Transverse colon (tissue), 4 donors: ENCODE measurements at regions not wholly inside any gene's neighbourhood (a gene's known extent, or its start where the extent isn't known, plus 50 kb on each side); places are given as distances from the start of the nearest gene placed in this dataset.
A peak's percentile ranks its signal among the peaks of the same experiment; 100 is the strongest.

Experiments
- DNase-seq: peaks from one replicate; pipeline ENCODE4 v3.0.0-alpha.2; 2019
- H3K27ac ChIP-seq, 4 donors: fragments of 200-600 bp; sonication (generic); 2 replicates each; pipeline ENCODE4 v1.5.1; 2016 to 2018; ENCODE audit warnings: inconsistent platforms in 4 of 4
- H3K27me3 ChIP-seq: fragments of 200-600 bp; sonication (generic); 2 replicates; pipeline ENCODE4 v1.5.1; 2017; ENCODE audit warnings: inconsistent platforms
- H3K36me3 ChIP-seq, 4 donors: fragments of 200-600 bp; sonication (generic); 2 replicates each; pipeline ENCODE4 v1.5.1; 2017 to 2019; ENCODE audit warnings: inconsistent platforms in 4 of 4
- H3K4me1 ChIP-seq, 4 donors: fragments of 200-600 bp; sonication (generic); 2 replicates each; pipeline ENCODE4 v1.5.1; 2017 to 2020; ENCODE audit warnings: inconsistent platforms in 4 of 4
- H3K4me3 ChIP-seq, 4 donors: fragments of 200-600 bp; sonication (generic); 1 replicate in 1 of 4; 2 replicates in 3 of 4; pipeline versions ENCODE4 v1.5.1 to v1.6.1; 2017 to 2019; ENCODE audit warnings: inconsistent platforms in 4 of 4
- H3K9me3 ChIP-seq, 2 donors: fragments of 200-600 bp; sonication (generic); 2 replicates each; pipeline ENCODE4 v1.5.1; 2017 to 2019; ENCODE audit warnings: inconsistent platforms in 2 of 2
- EP300 ChIP-seq: sonication (generic); formaldehyde crosslinking; IDR thresholded peaks from one replicate; pipeline ENCODE4 v1.6.1; 2017; ENCODE audit warnings: antibody characterized with exemption, low read depth
- POLR2A ChIP-seq: fragments of 450-650 bp; IDR thresholded peaks from one replicate; pipeline ENCODE4 v1.6.1; 2016; ENCODE audit warnings: antibody characterized with exemption, mild to moderate bottlenecking, moderate library complexity
- POLR2AphosphoS5 ChIP-seq, 3 donors: sonication (generic); formaldehyde crosslinking; IDR thresholded peaks; one replicate each; pipeline ENCODE4 v1.6.1; 2016; ENCODE audit warnings: antibody characterized with exemption in 3 of 3
- WGBS, 2 donors: methylation state at CpG; one replicate each; pipeline ENCODE4 v1.1.5; 2018; ENCODE audit warnings: low coverage in 1 of 2; 5-methylcytosine and 5-hydroxymethylcytosine counted together
- in situ Hi-C, 4 donors: fragments of 200-750 bp; cut with MboI; loops; one replicate each; pipeline versions ENCODE4 v1.15.0 to v1.15.1; 2017; ENCODE audit warnings: low sequenced_read_pairs in 3 of 4, low pct_ligation_motif_present in 1 of 4, low pct_unique_long_range_greater_than_20kb in 1 of 4
- intact Hi-C: fragments of 100-400 bp; cut with DNase I; formaldehyde crosslinking; loops from one replicate; pipeline ENCODE4 v1.15.1; 2023; ENCODE audit warnings: low total_unique reads
- TF ChIP-seq, protein P1 (sequence below), 5 experiments: fragments of 200-600 bp in 3 of 5; fragments of 450-650 bp in 2 of 5; sonication (generic) in 3 of 5; IDR thresholded peaks; 1 replicate in 2 of 5; 2 replicates in 3 of 5; pipeline ENCODE4 v1.5.1; 2016 to 2017; ENCODE audit warnings: antibody characterized with exemption in 5 of 5, inconsistent platforms in 3 of 5, mild to moderate bottlenecking in 2 of 5, moderate library complexity in 1 of 5

DNA sequence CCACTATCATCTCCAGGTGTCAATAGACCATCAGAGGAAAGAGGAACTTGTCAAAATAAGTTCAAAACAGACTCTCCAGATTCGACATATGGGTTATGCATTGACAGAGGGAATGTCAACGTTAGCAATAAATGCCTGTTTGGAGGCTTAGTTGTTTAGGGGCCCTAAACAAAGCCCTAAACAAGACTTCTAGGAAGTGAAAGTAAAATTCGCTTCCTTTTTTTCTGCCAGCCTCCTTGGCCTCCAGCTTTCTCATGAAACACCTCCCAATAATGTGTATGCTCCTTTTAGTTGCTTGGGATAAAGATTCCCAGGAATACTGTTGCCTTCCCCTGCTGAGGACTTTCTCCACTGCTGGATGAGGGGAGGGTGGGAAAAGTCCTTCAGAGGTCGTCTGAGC is 70.9 kb upstream of the ARNT2 start:
- H3K4me1 ChIP-seq, result no peaks in the 10 kb centered on the region
- no peaks in the 10 kb centered on the region for H3K27me3 ChIP-seq
- TF ChIP-seq, protein P1, sequence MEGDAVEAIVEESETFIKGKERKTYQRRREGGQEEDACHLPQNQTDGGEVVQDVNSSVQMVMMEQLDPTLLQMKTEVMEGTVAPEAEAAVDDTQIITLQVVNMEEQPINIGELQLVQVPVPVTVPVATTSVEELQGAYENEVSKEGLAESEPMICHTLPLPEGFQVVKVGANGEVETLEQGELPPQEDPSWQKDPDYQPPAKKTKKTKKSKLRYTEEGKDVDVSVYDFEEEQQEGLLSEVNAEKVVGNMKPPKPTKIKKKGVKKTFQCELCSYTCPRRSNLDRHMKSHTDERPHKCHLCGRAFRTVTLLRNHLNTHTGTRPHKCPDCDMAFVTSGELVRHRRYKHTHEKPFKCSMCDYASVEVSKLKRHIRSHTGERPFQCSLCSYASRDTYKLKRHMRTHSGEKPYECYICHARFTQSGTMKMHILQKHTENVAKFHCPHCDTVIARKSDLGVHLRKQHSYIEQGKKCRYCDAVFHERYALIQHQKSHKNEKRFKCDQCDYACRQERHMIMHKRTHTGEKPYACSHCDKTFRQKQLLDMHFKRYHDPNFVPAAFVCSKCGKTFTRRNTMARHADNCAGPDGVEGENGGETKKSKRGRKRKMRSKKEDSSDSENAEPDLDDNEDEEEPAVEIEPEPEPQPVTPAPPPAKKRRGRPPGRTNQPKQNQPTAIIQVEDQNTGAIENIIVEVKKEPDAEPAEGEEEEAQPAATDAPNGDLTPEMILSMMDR (IDR thresholded peaks at IDR 0.05), result no peak
- TF ChIP-seq EP300 (no peak), POLR2AphosphoS5 (IDR thresholded peaks at IDR 0.05) (no peak), POLR2A (no peak)
- 47 to 73% methylated on average over 1 to 4 of the region's 4 CpGs for WGBS, 2 donors
- no peak for DNase-seq
- H3K36me3 ChIP-seq, result no peaks in the 10 kb centered on the region
- intact Hi-C loops (no loop called here), in situ Hi-C loops (no loop called here)
- H3K27ac ChIP-seq, result no peak overlapping the region
- H3K9me3 ChIP-seq, result no peaks in the 10 kb centered on the region
- no peak overlapping the region for H3K4me3 ChIP-seq

DNA sequence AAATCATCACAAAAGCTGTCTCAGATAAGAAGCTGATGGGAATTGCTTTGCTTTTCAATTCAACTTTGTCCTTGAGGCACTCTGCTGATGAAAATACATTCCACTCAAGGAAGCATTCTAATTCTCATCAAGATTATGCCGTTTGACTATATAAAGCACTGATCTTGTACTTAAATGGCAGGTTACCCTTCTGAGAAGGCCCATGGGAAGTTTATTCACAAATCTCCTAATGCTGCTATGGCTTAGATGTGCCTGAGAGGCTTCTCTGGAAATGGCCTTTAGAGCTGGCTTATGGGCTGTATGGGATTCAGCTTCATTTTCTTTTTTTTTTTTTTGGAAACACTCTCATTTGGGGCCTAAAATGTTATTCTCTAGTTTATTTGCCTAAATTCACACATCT is 69.7 kb upstream of the ARNT2 start:
- DNase-seq, result no peak
- no peaks in the 10 kb centered on the region for H3K36me3 ChIP-seq
- H3K4me1 ChIP-seq, result no peaks in the 10 kb centered on the region
- TF ChIP-seq POLR2A (no peak), POLR2AphosphoS5 (IDR thresholded peaks at IDR 0.05) (no peak), EP300 (no peak)
- TF ChIP-seq, protein P1 (IDR thresholded peaks at IDR 0.05), result no peak
- in situ Hi-C loops (no loop called here), intact Hi-C loops (no loop called here)
- WGBS, 2 donors, result 57 to 81% methylated on average over 1 of the region's 1 CpG
- H3K27ac ChIP-seq, result no peak overlapping the region
- H3K9me3 ChIP-seq, result no peaks in the 10 kb centered on the region
- H3K4me3 ChIP-seq, result no peak overlapping the region
- no peaks in the 10 kb centered on the region for H3K27me3 ChIP-seq

DNA sequence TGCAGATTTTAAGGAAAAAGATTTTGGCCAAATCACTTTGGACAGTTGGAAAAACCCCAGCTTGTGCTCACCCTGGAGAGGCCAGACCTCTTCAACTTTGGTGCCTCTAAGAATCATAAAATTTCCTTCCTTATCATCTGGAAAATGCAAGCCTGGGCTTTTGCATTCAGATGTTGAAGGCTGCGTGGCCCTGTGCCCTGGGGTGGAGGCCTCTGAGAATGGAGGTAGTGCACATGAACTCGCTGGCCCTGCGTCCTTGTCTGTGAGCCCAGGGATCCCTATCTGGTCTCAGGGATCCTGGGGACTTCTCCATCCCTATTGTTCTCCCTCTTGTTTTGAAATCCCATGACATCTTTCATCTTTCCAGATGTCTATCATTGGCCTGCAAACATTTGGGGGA is 64.6 kb upstream of the ARNT2 start:
- Histone ChIP-seq H3K27me3 (no peaks in the 10 kb centered on the region), H3K4me1 (no peaks in the 10 kb centered on the region), H3K9me3 (no peaks in the 10 kb centered on the region), H3K36me3 (no peaks in the 10 kb centered on the region), H3K4me3 (no peak overlapping the region), H3K27ac (no peak overlapping the region)
- DNase-seq, result no peak
- WGBS, 2 donors, result 78 to 80% methylated on average over 3 of the region's 3 CpGs
- no peak for TF ChIP-seq EP300
- TF ChIP-seq, protein P1 (IDR thresholded peaks at IDR 0.05), result no peak
- TF ChIP-seq POLR2AphosphoS5 (IDR thresholded peaks at IDR 0.05), result no peak
- TF ChIP-seq POLR2A, result no peak
- intact Hi-C loops, result no loop called here
- in situ Hi-C loops, result no loop called here

GRCh38 chr15:80342148-80342547 is 62.0 kb upstream of the ARNT2 start:
- in situ Hi-C loops, result no loop called here
- intact Hi-C loops, result no loop called here
- Histone ChIP-seq H3K4me3 (no peak overlapping the region), H3K27me3 (no peaks in the 10 kb centered on the region), H3K4me1 (no peaks in the 10 kb centered on the region), H3K36me3 (no peaks in the 10 kb centered on the region), H3K27ac (no peak overlapping the region), H3K9me3 (no peaks in the 10 kb centered on the region)
- TF ChIP-seq POLR2AphosphoS5 (IDR thresholded peaks at IDR 0.05), result no peak
- WGBS, 2 donors, result 75% methylated on average over 4 of the region's 4 CpGs; no CpG with 5 or more reads in 1 of the 2 donors
- DNase-seq, result no peak

GRCh38 chr15:80343554-80343992 is 60.6 kb upstream of the ARNT2 start:
- intact Hi-C loops (no loop called here), in situ Hi-C loops (no loop called here)
- 68% methylated on average over 3 of the region's 3 CpGs; no CpG with 5 or more reads in 1 of the 2 donors for WGBS, 2 donors

More at GRCh38 chr15:80343554-80343992, 60.6 kb upstream of the ARNT2 start:
- Histone ChIP-seq H3K27ac (no peak overlapping the region), H3K4me1 (no peaks in the 10 kb centered on the region), H3K9me3 (no peaks in the 10 kb centered on the region), H3K4me3 (no peak overlapping the region), H3K27me3 (no peaks in the 10 kb centered on the region), H3K36me3 (no peaks in the 10 kb centered on the region)
- TF ChIP-seq POLR2AphosphoS5 (IDR thresholded peaks at IDR 0.05) (peak; percentile 27 to 69 (median 52)), POLR2A (no peak)
- DNase-seq, result peak; percentile 26
